Left lung (tissue), 4 donors: ENCODE measurements at regions not wholly inside any gene's neighbourhood (a gene's known extent, or its start where the extent isn't known, plus 50 kb on each side); places are given as distances from the start of the nearest gene placed in this dataset.

Experiments
- ATAC-seq: fragments of 200-7000 bp; cut with Tn5 transposase; one replicate; pipeline ENCODE4 v1.9.1; 2020; ENCODE audit warnings: moderate library complexity
- DNase-seq, 4 donors: peaks; one replicate each; pipeline ENCODE4 v3.0.0-alpha.2; 2013 to 2020
- H3K27ac ChIP-seq, 2 donors: fragments of 200-600 bp; sonication (generic) in 1 of 2; one replicate each; pipeline versions ENCODE4 v1.5.0 to v1.8.0; 2020 to 2021
- H3K27me3 ChIP-seq, 2 donors: fragments of 200-600 bp; sonication (generic) in 1 of 2; one replicate each; pipeline versions ENCODE4 v1.5.0 to v1.8.0; 2020 to 2021
- H3K36me3 ChIP-seq, 2 donors: fragments of 200-600 bp; sonication (generic) in 1 of 2; one replicate each; pipeline versions ENCODE4 v1.5.0 to v1.8.0; 2020 to 2021
- H3K4me1 ChIP-seq, 2 donors: fragments of 200-600 bp; one replicate each; pipeline ENCODE4 v1.8.0; 2021
- H3K4me3 ChIP-seq, 2 donors: fragments of 200-600 bp; sonication (generic) in 1 of 2; one replicate each; pipeline versions ENCODE4 v1.5.0 to v1.8.0; 2020 to 2021; ENCODE audit warnings: mild to moderate bottlenecking in 1 of 2
- H3K9me3 ChIP-seq, 2 donors: fragments of 200-600 bp; sonication (generic) in 1 of 2; one replicate each; pipeline versions ENCODE4 v1.5.0 to v1.8.0; 2020 to 2021
- CTCF ChIP-seq, 2 donors: fragments of 200-600 bp; sonication (generic) in 1 of 2; IDR thresholded peaks; one replicate each; pipeline versions ENCODE4 v1.5.0 to v1.8.0; 2021; ENCODE audit warnings: antibody characterized with exemption in 2 of 2
- intact Hi-C, 2 donors: fragments of 100-400 bp; cut with DNase I; formaldehyde crosslinking; loops; one replicate each; pipeline versions ENCODE4 v1.11.2 to v1.14.2; 2022
- donor health status: DM: no; HTN: yes; CAD: no.
- donor health status: DM: no; HTN: no; CAD: no.

DNA sequence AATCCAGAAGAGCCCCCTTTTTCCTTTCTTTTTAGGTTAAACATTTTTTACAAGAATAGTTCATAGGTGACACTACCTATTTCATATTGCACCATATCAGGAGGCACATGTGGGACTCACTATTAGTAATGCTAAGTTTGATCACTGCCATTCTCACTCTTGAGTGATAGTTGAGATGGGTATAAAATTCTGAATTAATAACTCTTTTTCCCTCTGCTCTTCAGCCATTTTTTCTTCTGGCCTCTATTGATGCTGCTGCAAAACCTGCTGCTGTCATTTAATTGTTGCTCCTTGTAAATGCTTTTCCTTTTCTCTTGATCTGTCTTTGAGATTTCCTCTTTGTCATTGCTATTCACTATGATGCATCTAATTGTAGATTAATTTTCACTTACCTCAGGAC lies 482.0 kb downstream of the MID1IP1 start:
- DNase-seq (no peak), ATAC-seq (no peak)
- H3K9me3 ChIP-seq = peaks cover 0 to 24% of the 10 kb centered on the region in 2 donors
- no peak for TF ChIP-seq CTCF (IDR thresholded peaks at IDR 0.05)
- no peaks in the 10 kb centered on the region for H3K4me1 ChIP-seq
- H3K27me3 ChIP-seq = no peaks in the 10 kb centered on the region
- H3K4me3 ChIP-seq = no peak overlapping the region
- H3K36me3 ChIP-seq = no peaks in the 10 kb centered on the region
- H3K27ac ChIP-seq = no peak overlapping the region
- intact Hi-C loops = no loop called here

GRCh38 chrX:39288592-39288991 lies 487.3 kb downstream of the MID1IP1 start:
- ATAC-seq = no peak
- H3K27ac ChIP-seq = no peak overlapping the region
- peaks cover 0 to 7% of the 10 kb centered on the region in 2 donors for H3K9me3 ChIP-seq
- no peaks in the 10 kb centered on the region for H3K36me3 ChIP-seq
- TF ChIP-seq CTCF (IDR thresholded peaks at IDR 0.05) = no peak
- H3K4me1 ChIP-seq = no peaks in the 10 kb centered on the region
- intact Hi-C loops = no loop called here
- H3K4me3 ChIP-seq = no peak overlapping the region
- H3K27me3 ChIP-seq = no peaks in the 10 kb centered on the region
- DNase-seq = no peak

DNA sequence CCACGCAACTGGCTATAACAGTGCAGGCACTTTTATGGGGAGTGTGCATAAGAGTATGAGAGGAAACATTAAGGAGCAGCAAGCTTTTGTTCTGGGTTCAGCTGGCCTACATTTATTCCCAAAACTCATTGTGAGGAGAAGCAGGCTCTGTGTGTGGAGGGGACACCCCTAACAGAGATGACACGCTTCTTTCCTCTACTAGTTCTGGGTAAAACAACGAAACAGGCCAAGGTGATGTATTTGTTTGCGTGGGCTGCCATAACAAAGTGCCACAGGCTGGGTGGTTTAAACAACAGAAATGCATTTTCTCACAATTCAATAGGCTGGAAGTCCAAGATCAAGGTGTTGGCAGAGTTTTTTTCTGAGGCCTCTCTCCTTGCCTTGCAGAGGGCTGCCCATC lies 488.6 kb downstream of the MID1IP1 start:
- DNase-seq = no peak
- no peaks in the 10 kb centered on the region for H3K27me3 ChIP-seq
- no peaks in the 10 kb centered on the region for H3K9me3 ChIP-seq
- H3K4me3 ChIP-seq = no peak overlapping the region
- no peak for TF ChIP-seq CTCF (IDR thresholded peaks at IDR 0.05)
- ATAC-seq = no peak
- no peaks in the 10 kb centered on the region for H3K36me3 ChIP-seq
- no peaks in the 10 kb centered on the region for H3K4me1 ChIP-seq
- no peak overlapping the region for H3K27ac ChIP-seq
- intact Hi-C loops = no loop called here

DNA sequence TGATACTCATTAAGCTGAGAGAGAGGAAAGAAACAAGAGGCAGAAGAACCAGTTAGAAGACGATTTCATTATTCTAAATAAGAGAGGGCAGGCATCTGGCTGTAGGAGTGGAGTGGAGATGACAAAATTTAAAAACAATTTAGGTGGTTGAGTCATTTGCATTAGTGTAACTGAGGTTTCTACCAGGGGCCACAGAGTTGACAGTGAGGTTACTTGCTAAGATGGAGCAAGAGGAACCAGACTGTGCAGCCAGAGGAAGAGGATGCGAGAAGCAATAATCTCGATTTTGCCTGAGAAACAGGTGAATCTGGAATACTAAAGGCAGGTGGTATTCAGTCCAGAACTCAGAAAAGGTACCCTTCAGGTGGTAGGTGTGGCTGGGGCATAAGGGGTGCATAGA lies 491.9 kb downstream of the MID1IP1 start:
- DNase-seq (no peak), ATAC-seq (no peak)
- H3K9me3 ChIP-seq = no peaks in the 10 kb centered on the region
- no peak overlapping the region for H3K4me3 ChIP-seq
- intact Hi-C loops = no loop called here
- H3K27ac ChIP-seq = no peak overlapping the region
- H3K4me1 ChIP-seq = no peaks in the 10 kb centered on the region
- TF ChIP-seq CTCF (IDR thresholded peaks at IDR 0.05) = no peak
- no peaks in the 10 kb centered on the region for H3K36me3 ChIP-seq
- H3K27me3 ChIP-seq = no peaks in the 10 kb centered on the region

DNA sequence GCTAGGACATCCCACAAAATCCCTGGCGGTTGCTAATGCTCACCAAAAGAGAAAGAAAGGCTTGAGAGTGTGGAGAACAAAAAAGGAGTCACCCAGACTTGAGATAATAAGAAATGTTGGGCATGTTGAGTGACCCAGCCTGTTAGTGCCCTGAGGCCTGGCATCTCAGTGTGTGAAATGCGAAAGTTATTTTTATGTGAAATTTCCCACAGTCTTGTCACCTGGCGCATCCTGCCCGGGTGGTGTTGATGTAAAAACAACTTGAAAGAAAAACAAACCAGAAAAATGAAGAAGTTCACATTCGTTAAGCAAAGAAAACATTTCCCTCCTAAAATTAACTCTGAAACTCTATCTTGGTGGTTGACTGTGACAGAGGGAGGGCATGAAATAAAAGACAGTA lies 495.2 kb downstream of the MID1IP1 start:
- Histone ChIP-seq H3K27me3 (no peaks in the 10 kb centered on the region), H3K4me3 (no peak overlapping the region), H3K36me3 (no peaks in the 10 kb centered on the region), H3K9me3 (no peaks in the 10 kb centered on the region), H3K27ac (no peak overlapping the region), H3K4me1 (no peaks in the 10 kb centered on the region)
- intact Hi-C loops = no loop called here
- no peak for TF ChIP-seq CTCF (IDR thresholded peaks at IDR 0.05)
- DNase-seq (no peak), ATAC-seq (no peak)
